ENCODE measurements at regions not wholly inside any gene's neighbourhood (a gene's known extent, or its start where the extent isn't known, plus 50 kb on each side); places are given as distances from the start of the nearest gene placed in this dataset.
"Not testable (repeated sequence)": the region's sequence is repeated elsewhere in the genome, so short reads cannot be mapped to it uniquely, and the experiment has no call there.

DNA sequence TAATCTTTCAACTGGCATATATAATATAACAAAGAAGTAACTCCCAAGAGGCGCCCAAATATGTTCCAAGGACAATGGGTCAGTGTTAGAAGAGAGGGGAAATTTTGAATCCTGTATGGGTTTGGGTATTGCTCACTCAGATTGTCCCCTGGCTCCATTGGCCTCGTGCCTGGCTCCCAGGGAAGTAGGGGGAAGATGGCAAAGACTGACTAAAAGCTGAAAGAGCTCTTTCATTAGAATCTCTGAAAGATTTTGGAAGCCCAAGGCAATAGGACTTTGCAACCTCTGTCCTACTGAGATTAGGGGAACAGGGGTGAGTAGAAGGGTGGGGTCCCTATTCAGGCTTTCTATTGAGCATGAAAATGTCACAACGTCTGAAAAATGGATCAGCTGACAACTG is 1272.8 kb upstream of the ZEB2 start:
- DNase-seq (ENCODE audit: low read depth in 2 of 3, low spot score in 1 of 3), result no peak

GRCh38 chr2:145789636-145790035 is 1269.7 kb upstream of the ZEB2 start:
- DNase-seq (ENCODE audit: low read depth in 2 of 3, low spot score in 1 of 3), result no peak

DNA sequence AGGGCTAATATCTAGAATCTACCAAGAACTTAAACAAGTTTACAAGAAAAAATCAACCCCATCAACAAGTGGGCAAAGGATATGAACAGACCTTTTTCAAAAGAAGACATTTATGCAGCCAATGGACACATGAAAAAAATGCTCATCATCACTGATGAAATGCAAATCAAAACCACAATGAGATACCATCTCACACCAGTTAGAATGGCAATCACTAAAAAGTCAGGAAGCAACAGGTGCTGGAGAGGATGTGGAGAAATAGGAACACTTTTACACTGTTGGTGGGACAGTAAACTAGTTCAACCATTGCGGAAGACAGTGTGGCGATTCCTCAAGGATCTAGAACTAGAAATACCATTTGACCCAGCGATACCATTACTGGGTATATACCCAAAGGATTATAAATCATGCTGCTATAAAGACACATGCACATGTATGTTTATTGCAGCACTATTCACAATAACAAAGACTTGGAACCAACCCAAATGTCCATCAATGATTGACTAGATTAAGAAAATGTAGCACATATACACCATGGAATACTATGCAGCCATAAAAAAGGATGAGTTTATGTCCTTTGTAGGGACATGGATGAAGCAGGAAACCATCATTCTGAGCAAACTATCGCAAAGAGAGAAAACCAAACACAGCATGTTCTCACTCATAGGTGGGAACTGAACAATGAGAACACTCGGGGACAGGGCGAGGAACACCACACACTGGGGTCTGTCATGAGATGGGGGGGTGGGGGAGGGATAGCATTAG is 1267.9 kb upstream of the ZEB2 start:
- not testable (repeated sequence) for DNase-seq (ENCODE audit: low read depth in 2 of 3, low spot score in 1 of 3)

- DNase-seq (ENCODE audit: low read depth in 2 of 3, low spot score in 1 of 3), result not testable (repeated sequence)
These were observed 1262.7 kb upstream of the ZEB2 start for GRCh38 chr2:145782607-145783006.

DNA sequence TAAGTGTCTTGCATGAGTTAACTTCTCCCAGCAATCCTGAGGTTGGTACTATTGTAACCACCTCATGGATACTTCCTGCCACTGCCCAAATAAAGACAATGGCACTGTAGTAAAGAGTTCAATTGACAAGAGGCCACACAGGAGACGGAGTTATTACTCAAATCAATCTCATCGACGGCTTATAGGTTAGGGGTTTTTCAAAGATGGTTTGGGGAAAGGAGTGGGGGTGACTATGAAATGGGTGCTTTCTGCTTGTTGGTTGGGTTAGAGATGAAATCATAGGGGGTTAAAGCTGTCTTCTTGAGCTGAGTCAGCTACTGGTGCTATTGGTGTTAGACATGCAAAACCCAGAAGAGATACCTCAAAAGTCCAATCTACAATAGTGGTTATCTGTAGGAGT is 1258.0 kb upstream of the ZEB2 start:
- no peak for DNase-seq (ENCODE audit: low read depth in 2 of 3, low spot score in 1 of 3)

DNA sequence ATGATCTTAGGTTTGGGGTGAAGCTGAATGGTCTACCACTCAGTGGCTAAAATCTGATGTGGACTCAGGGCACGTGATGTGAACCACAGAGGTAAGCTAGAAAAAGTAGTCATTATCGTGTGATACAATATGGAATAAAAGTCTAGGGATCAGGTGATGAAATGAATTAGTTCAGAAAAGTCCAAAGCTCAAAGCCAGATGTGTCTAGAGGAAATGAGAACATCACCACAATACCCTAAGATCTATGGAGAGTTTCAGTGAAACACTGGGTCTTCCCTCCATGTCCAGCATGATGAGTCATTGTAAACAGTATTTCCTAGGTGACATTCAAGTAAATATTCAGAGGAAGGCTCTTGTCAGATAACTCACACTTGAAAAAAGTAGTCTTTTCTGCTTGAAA is 1257.4 kb upstream of the ZEB2 start:
- DNase-seq (ENCODE audit: low read depth in 2 of 3, low spot score in 1 of 3), result no peak

GRCh38 chr2:145775591-145775990 is 1255.7 kb upstream of the ZEB2 start:
- no peak for DNase-seq (ENCODE audit: low read depth in 2 of 3, low spot score in 1 of 3)

GRCh38 chr2:145771525-145771924 is 1251.6 kb upstream of the ZEB2 start:
- DNase-seq (ENCODE audit: low read depth in 2 of 3, low spot score in 1 of 3), result no peak

- no peak for DNase-seq (ENCODE audit: low read depth in 2 of 3, low spot score in 1 of 3)
These were observed 1249.2 kb upstream of the ZEB2 start for GRCh38 chr2:145769011-145769716.

- DNase-seq (ENCODE audit: low read depth in 2 of 3, low spot score in 1 of 3), result no peak
These were observed 1246.0 kb upstream of the ZEB2 start for GRCh38 chr2:145765874-145766273.

DNA sequence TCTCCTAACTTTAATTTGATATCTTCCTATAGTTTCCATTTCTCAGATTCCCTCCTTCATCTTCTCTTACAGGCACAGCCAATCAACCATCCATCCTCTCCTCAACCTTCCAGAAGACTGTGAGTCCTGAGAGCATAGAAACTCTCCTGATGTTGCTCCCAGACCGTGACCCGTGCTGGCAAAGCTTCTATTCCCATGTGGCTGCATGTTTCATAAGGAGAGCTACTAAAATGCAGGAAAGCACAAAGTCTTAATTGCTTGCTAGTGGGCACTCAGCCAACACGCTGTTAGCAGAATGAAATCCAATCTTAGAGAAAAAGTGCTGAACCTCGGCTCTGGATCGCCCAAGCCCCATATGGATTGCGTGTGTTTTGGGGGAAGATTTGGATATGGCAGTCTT is 1244.7 kb upstream of the ZEB2 start:
- no peak for DNase-seq (ENCODE audit: low read depth in 2 of 3, low spot score in 1 of 3)

DNA sequence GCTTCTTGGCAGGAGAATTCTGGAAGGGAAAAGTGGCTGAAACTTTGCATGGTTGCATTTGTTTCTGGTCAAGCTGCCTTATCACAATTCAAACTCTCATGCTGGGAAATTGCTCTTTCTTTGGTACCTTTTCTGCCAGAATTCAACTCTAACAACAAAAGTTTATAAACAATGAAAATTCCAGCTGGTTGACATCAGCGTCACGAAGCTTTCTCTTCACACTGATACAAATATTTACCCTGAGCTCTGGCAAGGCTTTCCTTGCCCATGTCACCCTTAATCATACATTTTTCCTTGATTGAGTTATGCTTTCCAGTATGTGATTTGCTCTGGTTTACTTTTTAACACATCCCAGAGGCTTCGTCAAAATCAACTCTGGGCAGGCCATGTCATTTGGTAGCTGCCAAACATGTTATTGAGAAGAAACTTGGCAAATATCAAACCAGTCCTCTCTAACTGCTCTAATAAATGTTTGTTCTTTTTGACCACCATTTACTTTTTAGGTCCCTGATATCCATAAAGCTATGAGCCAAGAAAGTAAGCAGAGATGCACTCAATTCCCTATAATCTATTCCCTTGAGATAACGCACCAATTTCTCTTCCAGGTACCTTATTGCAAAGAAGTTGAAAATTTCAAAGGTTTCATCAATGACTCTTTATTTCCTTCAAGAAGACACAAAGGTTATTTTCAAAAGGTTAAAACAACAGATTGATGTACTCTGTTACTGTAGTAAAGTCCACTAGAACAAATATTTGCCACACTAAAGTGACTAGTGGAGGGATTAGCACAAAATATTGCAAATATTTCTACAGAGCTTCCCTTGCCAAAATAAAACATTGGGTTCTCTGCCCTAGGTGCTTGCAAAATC is 1241.1 kb upstream of the ZEB2 start:
- no peak for DNase-seq (ENCODE audit: low read depth in 2 of 3, low spot score in 1 of 3)

GRCh38 chr2:145759228-145759915 is 1239.5 kb upstream of the ZEB2 start:
- DNase-seq (ENCODE audit: low read depth in 2 of 3, low spot score in 1 of 3), result no peak

DNA sequence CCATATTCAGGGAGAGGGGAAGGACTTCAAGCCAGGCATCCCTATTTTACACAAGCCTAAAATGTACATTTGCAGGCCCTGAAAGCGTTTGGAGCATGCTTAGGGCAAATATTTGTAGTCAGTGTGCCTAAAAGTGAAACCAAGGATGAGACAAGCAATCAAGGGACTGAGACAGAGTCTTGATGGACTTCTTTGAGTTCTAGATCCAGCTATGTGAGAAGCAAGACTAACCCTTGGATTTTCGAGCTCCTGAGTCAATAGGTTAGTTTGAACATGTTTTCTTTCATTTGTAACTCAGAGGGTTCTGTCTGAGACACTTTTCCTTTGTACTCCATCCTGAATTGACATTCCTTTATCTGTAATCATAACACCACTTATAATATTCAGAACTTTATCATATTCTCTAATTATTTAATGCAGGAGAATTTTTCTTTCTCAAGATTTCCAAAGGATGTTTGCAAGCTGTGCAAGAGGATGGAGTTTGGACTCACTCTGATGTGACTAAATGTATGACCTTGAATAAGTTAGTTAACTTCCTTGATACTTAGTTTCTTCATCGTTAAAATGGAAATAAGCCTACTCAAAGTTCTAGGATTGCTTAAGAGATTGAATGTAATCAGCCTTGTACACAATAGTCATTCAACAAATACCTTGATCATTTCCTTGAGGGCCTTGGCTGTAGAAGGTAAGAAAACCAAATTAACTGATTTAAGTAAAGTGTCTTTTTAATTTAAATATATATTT is 1237.8 kb upstream of the ZEB2 start:
- DNase-seq (ENCODE audit: low read depth in 2 of 3, low spot score in 1 of 3), result no peak

DNA sequence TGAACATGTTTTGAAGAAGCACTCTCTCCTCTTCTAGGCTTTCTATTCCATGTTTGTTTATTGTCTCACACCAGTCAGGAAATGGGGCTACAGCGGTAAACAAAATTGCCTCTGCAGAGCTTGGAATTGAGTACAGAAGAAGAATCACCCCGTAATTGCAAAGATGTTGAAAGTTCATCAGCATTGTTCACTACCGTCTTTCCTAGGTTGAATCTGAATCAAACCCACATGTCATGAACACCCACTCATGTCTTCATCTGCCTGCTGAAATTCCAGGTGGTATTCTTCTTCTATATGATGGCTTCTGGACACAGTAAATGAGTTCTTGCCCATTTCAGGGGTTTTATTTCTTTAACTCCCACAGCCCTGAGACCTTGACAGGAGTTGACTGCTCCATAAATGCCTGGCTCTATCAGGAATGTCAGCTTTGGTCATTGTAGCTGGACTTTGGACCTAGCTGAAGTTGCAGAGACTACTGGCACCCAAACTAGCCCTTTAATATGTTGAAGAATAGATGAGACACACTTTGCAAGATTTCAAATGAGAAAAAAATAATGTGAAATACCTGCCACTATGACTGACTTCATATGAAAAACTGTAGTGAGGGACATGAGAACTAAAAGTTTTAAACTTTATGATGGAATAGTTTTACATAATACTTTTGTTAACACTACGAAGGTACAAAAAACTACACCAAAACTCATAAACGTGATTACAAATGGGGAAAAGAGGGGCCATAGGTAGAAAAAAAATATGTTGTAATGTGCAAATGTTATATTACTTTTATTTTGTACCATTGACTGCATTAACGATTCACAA is 1235.3 kb upstream of the ZEB2 start:
- no peak for DNase-seq (ENCODE audit: low read depth in 2 of 3, low spot score in 1 of 3)

GRCh38 chr2:145753966-145754365 is 1234.0 kb upstream of the ZEB2 start:
- DNase-seq (ENCODE audit: low read depth in 2 of 3, low spot score in 1 of 3), result no peak

DNA sequence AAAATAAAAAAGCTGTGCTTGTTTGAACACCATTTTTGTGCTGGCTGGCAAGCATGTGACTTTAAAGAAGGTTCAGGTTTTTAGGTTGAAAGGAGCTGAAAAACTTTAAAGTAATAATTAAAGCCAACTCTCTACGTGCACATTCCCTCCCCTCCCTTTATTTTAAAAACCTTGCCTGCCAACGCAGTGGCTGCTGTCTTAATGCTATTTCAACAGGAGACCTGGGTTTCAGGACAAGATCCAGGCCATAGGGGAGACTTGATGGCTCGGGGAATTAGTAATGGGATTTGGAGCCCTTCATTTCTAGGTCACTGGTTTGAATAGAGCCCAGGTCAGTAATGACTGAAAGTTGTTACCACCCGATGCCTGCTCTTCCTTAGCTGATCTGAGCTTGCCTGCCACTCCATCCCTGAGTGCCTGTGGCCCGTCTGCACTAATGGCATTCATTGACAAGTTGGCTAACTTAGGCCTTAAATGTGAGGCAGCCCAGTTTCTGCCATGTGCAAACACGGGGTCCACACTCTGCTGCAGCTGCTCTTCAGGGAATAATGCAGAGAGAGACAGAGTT is 1233.2 kb upstream of the ZEB2 start:
- no peak for DNase-seq (ENCODE audit: low read depth in 2 of 3, low spot score in 1 of 3)

- DNase-seq (ENCODE audit: low read depth in 2 of 3, low spot score in 1 of 3), result no peak
These were observed 1232.3 kb upstream of the ZEB2 start for GRCh38 chr2:145752091-145752806.

DNA sequence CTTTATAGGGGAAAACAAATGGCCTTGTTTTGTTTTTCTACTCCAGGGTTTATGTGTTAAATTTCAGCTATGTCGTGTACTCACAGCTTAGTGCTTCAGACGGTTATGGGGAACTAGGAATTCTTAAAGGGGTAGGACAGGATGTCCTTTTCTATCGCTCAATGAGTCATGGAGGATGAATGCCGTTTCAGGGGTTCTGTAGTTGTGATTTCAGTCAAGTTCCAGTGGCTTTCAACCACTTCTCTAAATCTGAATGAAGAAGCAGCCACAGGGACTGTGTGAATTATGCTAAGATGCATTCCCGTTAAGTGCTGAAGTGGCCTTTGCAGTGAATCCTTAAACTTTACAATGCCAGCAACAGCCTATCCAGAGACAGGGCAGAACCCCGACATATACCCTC is 1231.7 kb upstream of the ZEB2 start:
- no peak for DNase-seq (ENCODE audit: low read depth in 2 of 3, low spot score in 1 of 3)

Measured in stimulated activated CD4-positive, alpha-beta T cell treated with anti-CD3 and anti-CD28 coated beads, Interleukin-12 subunit alpha, Interleukin-12 subunit beta, amount 100 ng/mL, for 48 hours (primary cell).